ENCODE measurements at regions not wholly inside any gene's neighbourhood (a gene's known extent, or its start where the extent isn't known, plus 50 kb on each side); places are given as distances from the start of the nearest gene placed in this dataset.

DNA sequence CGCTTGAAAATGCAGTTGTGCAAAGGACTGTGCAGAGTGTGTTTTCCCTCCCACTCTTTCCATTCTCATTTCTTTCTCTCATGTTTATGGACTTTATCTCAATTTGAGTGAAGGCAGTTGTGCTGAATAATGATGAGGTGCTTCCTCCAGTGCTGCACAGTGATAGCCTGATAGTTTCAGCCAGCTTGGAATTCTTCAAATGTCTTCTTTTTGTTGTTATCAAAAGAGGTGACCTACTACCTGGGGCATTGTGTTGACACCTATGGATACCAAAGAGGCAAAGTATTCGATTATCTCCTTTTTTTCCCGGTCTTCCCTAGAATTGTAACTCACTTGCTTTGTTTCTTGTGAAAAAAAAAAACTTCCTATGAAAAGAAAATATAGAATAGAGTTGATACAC lies 132.6 kb upstream of the ESRRG start:
- DNase-seq = no peak

DNA sequence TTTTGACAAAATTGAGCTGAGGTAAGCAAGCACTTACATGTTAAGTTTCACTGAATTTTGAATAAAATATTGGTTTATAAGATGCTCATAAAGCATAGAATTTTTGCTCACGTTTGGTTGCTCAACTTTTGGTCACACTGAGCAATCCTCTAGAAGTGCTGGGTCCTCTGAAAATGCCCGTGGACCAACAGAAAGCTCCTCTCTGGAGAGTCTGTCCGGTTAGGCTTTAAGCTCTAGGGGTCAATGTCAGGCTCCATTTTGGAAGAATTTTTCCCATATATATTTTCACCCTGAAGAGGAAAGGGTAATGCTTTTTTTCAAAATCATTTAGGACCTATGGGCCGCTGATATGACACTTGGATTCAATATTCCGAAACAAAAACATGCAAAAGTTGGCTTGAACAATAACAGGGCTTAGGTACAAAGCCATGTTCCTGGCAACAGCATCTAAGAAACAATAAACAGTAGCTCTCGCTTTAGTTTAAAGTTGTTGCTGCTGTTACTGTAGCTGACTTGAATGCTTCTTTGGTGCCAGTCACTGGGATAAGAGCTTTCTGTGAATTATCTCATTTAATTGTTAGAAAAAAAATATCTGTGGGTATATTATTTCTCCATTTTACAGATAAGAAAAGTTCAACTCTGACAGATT lies 131.7 kb upstream of the ESRRG start:
- DNase-seq = no peak

DNA sequence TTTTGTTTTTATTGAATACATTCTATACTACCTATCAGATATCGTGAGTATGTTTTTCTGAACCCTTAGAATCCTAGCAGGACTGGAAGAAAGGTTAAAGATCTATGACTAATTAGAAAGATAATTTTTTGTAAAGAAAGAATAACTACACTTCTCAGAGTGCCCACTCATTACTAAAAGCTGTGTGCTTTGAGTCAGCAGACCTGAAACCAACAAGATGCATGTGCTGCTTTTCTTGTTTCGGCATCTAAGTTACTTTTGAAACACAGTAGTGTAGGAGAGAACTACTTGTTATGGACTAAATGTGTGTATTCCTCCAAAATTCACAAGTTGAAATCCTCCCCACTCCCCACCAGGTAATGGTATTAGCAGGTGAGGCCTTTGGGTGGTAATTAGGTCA lies 127.8 kb upstream of the ESRRG start:
- no peak for DNase-seq

DNA sequence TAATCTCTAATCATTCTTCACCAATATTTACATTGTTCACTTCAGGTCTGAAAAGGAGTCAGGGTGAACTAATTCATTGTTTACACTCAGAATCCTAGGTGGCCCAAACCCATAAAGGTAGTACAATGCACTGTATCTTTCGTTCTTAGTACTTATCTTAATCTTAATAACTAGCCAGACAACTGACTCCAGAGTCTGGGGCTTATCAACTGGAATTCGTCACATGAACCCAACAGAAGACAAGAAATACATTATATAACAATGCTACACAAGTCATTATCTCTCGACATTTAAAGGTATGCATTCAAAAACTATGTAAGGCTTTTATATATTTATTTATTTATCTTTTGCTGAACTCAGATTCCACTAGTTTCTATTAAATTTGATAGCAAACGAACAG lies 125.9 kb upstream of the ESRRG start:
- no peak for DNase-seq

DNA sequence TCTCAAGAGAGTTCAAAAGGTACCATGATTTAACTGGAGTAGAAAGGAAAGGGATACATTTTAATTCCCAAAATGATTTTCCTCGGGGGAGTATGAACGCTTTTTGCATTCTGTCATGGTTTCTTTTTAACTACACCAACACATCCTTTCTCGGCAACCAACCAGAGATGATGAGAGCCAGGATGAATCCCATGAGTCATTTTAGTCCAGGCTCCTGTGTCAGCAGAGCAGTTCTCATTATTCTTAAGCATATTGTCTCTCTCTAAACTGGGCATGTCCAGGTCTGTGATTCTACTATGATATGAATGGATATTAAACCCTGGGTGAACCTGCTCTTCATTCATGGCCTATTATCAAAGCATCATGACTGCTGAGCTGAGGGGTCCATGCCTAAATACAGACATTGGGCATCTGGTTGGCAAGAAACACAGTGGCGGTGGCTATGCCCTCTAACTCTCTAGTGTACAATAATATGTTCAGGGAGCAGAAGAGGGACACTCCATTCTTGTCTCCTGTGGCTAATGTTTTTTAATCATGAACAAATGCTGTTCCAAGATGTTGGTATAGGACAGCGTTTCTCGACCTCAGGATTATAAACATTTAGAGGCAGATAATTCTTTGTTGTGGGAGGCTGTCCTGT lies 124.3 kb upstream of the ESRRG start:
- DNase-seq = peak; percentile 1

DNA sequence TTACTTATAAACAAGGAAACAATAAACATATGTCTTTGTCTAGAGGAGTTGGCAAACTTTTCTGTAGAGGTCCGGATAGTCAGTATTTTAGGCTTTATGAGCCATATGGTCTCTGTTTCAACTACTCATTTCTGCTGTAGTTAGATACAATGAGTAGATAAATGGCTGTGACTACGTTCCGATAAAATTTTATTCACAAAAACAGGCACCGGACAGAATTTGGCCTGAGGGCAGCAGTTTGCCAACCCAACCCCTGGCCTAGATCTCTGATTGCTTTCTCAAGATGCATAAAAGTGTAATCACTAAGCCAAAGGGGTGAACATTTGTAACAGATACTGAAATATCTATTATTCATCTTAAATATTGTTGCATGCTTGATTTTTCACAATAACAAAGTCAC lies 123.1 kb upstream of the ESRRG start:
- DNase-seq = no peak

DNA sequence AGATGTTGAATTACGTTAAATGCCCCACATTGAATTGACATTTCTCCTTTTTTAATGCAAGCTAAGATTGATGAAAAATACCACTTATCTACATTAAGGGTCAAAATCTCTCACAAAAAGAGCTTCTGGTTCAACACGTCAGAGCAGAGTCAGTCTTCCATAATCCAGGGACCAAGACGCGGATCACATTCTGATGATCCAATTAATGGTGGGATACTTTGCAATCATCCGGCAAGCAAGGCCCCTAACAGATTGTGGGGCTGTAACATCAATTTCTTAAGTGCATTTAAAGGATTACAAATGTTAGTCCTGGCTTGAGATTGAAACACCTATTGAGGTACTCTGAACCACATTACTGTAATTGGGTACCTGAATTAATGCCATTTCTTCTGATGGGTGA lies 120.2 kb upstream of the ESRRG start:
- no peak for DNase-seq

DNA sequence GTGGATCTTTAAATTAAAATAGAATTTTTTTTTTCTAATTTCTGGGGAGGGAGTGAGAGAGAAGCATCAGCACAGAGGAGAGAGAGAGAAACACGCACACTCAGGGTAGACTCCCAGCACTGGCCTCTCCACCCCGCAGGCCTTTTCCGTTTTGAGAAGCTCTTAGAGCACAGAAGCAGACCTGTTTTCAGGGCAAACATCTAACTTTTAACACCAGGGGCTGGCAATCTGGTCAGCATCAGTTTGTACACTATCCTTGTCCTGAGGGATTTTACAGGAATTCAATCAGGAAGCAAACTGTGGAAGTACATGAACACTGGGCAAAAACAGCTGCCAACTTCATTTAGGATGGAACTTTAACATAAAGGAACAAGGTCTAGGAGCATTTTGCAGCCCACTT lies 117.9 kb upstream of the ESRRG start:
- DNase-seq = no peak

DNA sequence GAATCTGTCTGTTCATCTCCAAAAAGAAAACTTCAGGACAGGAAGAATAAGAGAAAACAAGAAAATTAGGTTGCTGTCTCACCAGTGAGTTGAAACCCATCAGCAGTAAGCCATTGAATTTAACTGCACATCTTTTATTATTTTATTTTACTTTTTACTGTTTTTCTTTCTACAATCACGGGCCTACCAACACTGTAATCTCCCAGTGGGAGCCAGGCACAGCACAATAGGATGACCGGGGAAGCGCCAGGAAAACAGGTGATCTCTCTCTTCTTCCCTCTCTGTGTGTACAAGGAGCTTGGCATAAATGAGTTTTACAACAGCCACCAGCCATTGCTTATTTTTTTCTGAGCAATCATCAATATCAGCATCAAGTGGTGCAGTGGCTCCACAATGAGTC lies 113.1 kb upstream of the ESRRG start:
- no peak for DNase-seq

DNA sequence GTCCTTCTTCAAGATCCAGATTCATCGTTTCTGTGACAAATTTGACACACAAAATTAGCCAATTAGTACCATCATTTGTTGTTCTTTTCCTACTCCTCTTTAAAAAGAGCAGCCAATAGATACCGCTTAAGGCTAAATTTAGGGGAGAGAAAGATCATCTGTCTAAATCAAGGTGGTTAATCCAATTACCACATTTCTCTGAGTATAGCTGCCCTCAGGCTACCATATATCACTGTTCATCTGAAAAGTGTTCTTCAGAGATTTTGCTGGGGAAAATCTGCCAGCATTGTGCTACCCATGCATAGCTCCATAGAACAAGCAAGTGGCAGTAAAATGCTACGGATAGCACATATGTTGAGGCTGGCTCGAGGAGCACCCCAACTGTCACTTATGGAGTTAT lies 110.3 kb upstream of the ESRRG start:
- no peak for DNase-seq

DNA sequence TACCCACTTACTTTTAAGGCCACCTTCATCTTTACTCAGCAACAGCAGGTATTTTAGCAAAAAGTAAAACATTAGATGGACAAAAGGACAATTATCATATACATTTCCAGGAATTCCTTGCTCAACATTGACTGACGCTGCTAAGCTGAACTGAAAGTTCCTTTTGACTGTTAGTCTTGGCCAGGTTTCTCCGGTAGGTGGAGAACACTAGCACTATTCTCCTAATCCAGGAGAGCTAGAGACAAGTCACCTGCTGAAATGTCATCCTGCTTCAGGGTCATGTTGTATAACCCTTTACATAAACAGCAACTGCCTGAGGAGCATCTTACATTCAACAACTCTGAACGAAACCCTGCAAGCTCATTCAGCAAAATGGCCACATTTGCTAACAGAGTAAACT lies 109.0 kb upstream of the ESRRG start:
- no peak for DNase-seq

DNA sequence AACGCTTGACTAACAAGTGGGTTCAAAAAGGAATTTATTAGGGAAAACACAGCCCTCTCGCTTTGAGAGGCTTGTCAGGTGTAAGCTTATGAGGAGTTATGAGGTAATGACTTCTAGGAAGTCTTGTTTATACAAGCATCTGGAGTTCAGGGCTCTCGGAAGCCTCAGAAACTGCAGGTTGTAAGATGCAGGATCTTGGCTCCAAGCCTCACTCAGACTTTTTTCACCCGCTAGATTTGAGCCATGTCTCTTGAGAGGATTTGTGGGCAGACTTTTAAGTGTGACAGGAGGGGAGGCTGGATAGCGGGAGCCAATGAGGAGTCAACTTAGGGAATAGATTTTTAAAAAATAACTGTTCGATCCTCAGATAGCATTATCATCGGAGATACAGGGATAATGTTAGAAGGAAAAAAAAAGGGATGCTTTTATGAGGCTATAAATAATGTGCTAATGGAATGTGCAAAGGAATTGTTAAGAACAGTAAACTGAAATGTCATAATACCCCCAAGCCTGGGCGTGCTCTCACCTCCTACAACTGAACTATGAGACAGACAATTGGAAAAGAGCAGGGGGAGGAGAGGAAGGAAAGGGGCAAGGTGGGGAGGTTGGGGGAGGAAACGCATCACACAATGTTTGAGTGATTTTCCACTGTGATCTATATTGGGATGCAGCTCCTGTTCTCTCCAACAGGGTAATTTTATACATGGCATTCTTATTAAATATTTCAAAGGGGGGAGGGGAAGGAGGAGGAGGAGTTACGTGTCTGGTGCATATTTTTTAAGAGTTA lies 107.4 kb upstream of the ESRRG start:
- no peak for DNase-seq

DNA sequence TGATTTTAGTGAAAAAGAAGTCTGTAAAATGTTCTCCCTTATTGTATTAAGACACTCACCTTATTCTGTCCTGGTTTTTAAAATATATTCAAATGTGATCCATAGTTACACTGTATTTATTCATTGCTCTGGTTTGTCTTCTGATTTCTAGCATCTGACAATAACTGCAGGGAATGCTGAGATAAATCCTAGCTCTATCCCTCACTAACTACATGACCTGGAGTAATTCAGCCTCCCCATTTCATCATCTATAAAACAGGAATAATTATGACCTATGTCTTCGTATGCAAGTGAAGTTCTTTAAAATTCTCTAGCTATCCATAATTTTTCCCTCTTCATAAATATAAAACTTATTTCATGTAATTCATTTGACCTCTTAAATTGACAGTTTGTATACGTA lies 104.0 kb upstream of the ESRRG start:
- no peak for DNase-seq

DNA sequence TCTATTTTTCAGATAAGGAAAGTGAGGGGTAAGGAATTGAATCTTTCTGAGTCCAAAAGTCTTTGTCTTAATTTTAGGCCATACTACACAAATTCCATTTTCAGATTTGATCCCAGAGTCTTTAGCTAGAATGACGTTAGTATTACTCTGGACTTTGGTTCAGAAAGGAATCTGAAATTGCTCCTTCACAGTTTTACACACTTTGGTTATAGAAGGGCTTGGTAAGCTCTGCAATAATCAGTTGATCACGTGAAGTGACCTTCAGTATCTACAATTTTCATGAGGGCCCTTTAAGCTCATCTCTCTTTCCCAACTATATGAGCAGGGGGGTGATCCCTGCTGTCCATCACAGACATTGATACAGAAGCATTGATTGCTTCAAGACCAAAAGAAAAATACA lies 103.4 kb upstream of the ESRRG start:
- no peak for DNase-seq

DNA sequence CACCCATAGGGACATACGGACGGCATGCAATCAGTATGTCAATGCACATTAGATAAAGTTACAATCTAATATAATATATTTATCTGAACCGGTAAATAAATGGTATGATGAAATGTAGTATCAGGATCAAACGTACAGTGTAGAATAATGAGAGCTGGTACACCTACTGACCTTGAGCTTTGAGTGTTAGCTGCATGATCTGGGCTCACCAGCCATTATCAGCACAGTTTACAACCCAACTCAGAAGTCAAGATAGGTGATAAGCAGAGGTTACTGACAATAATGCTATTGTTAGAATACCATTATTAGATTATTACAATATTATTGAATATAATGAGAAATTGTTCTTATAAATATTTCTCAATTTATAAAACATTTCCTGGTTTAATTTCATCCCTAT lies 103.0 kb upstream of the ESRRG start:
- DNase-seq = no peak

DNA sequence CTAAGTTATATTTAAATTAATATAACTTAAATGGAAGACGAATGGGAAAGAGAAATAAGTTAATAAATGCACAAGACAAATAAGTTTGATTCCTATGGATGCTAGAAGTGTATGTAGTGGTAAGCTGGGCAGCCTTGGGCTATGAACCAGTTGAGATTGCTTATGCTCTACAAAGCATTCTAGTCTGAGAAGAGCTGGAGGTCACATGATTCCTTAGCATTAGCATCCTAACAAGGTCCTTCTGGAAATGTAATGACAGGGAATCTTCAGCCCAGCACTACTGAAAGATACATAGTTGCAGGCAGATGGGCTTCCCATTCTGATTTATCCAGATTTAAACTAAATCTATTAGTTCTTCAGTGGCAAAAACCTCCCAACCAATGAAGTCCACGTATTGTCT lies 102.3 kb upstream of the ESRRG start:
- DNase-seq = no peak

DNA sequence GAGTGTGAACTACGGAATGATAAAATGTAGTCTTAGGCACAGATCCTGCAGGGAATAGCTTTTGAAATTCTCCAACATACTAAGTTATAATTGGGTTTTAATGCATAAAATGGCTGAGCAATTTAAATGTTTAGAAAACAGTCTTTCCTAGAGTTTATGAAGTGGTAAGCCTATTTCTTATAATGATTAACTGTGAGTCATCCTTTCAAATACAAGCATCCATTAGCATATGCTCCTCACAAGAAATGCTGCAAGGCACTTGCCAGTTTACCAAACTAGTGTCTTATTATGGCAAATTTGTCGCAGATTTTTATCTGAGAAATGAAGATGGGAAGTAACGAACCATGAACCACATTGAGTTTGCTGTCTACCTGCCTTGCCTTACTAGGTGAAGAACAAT lies 101.3 kb upstream of the ESRRG start:
- DNase-seq = no peak

DNA sequence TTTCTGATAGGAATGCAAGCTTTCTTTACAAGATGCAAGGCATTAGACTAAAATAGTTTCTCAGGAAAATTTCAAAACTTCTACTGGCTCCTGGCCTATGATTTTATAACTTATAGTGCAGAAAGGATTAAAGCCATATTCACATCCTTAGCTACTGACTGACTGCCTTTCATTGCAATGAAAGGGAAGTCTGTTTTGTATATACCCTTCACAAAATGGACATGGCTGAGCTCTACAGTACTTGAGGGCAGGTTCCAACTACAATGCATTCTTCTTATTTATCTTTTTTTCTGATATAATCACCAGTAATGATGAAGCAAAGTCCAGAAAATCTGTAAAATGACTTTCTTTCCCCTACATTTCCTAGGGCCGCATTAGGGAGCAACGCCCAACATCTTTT lies 100.5 kb upstream of the ESRRG start:
- DNase-seq = no peak

DNA sequence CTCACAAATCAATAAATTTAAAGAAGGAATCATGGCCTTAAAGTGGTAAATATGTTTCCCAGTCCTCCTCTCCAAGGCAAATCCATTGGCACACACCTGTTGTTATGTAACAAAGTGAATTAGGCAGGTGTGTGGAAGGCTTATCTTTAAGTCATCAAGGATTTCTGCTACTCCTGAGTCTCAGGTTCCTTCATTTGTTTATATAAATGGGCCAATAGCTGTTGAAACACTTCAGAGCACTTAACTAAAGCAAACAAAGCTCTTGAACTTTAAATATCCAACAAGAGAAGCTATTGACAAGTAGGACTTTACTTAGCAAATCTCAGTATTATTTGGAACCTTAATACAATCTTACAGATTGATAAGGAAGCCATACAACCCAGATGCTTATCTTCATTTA lies 99.3 kb upstream of the ESRRG start:
- no peak for DNase-seq

DNA sequence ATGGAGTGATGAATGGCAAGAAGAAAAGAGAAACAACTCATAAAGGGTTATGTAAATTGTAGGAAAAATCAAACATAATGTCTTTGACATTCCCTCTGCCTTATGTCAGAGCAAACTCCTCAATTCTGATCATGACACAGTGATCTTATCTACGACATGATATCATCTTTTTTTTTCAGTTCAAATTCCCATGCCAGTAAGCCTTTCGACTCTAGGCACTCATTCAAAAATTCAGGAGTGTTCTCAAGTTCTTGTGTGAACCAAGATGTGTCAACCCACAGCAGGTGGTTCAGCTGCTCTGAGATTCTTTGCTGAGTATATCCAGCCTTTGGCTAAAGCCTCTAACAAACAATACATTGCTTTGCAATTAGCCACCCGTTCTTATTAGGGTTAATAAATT lies 97.1 kb upstream of the ESRRG start:
- no peak for DNase-seq

DNA sequence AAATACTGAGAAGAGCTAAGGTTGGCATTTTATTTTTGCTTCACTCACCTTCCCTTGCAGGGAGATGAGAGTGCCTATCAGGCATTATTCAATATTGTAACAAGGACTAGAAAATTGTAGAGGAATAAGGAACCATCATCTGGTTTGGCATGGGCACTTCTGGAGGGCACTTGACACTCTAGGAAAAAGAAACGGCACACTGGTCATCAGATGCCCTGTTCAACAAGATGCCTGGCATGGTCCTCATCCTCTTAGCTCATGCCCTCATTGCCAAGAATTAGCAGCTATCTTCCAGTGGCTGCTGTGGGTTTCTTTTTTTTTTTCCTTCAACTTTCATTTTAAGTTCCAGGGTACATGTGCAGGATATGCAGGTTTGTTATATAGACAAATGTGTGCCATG lies 95.1 kb upstream of the ESRRG start:
- DNase-seq = no peak

DNA sequence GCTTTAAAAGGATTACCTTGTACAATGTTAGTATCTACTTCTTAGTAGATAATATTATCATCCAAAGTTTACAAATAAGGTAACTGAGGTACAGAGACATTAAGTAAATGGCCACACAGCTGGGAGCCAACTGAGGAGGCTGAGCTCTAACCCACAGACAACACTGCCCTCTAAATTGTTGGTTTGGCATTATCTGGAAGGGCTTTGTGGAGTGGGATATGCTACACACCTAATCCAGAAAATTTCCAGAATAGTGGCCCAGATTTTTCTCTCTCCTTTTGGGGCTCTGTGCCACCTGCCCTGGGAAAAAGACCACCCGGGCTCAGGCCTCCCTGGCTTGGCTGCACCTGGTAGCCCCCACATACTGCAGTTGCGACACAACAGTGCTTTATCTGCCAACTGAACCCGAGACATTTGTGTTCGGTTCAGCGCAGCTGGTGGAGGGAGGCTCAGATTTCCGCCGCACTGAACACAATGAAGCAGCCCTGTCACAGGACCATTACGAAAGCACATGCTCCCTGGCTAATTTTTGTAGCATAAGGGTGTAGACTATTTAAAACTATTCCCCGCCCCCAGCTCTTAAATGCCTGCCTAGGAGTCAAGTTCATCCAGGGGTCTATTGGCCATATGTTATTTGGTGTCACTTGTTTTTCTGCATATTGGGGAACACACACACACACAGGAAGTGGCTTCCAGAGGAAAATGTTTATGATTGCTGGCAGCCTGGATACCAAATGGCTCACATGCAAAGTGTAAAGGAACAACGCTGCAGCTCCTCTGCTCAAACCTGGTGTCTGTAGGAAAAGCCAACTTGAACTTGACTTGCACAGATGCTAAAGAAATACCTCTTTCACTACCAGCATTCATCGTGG lies 92.3 kb upstream of the ESRRG start:
- peak; percentile 5 for DNase-seq
